ENCODE measurements at regions not wholly inside any gene's neighbourhood (a gene's known extent, or its start where the extent isn't known, plus 50 kb on each side); places are given as distances from the start of the nearest gene placed in this dataset.
"Not testable (repeated sequence)": the region's sequence is repeated elsewhere in the genome, so short reads cannot be mapped to it uniquely, and the experiment has no call there.

DNA sequence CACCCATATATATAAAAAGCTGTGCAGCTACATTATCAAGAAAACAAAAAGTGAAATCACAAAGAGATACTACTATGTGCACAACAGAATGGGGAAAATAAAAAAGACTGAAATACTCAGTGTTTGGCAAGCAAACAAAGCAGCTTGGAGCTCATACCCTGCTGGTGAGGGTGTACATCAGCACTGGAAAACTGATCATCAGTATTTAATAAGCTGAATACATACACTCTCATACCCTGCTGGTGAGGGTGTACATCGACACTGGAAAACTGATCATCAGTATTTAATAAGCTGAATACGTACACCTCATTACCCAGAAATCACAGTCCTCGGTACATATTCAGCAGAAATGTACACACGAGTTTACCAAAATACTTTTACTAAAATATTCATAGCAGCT is 220.8 kb downstream of the SPP2 start:
- DNase-seq = no peak

DNA sequence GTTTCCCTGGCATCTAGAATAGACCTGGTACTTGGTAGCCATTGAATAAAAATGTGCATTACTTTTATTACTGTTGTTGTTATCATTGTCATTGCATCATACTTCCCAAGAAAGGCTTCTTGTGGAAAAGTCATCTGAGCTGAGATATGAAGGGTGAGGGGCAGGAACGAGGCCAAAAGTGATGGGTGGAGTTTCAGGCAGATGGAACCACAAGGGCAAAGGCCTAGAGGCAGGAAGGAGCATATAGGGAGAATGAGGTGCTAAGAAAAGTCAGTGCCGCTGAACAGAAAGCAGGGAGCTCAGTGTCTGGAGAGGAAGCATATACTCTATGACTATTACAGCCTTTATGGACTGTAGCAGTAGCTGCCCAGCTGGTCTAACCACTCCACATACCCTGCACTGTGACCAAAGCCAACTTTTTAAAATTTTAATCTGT is 219.3 kb downstream of the SPP2 start:
- no peak for DNase-seq

DNA sequence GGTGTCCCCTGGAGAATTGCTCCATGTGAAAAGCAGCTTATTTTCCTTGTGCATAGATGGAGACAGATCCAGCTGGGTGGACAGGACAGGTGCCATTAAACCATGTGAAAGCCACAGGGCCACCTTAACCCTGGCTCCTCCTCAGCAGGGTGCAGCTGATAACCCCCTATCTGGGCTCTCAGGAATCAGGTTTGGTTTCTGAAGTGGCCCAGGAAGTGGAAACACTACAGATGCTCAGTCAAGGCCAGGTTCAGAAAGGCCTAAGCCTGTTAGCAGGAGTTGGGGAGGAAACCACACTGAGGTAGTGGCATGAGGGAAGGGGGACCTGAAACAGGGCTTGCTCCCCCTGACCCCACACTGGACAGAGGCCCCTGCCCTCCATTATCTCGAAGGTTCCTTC is 217.0 kb downstream of the SPP2 start:
- no peak for DNase-seq

DNA sequence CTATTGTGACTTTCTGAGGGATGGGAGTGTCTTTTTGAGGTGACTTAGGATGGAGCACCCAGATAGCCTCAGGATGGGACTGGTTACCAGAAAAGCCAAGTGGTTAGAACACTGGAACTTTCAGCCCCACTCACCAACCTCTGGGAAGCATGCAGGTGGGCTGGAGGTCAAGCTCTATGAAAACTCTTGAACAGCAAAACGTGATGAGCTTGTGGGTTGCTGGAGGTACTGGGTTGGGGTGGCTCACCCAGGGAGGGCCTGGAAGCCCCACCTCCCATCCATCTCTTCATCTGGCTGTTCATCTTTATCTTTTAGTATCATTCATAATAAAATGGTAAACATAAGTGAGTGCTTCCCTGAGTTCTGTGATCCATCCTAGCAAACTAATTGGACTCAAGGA is 216.4 kb downstream of the SPP2 start:
- no peak for DNase-seq

DNA sequence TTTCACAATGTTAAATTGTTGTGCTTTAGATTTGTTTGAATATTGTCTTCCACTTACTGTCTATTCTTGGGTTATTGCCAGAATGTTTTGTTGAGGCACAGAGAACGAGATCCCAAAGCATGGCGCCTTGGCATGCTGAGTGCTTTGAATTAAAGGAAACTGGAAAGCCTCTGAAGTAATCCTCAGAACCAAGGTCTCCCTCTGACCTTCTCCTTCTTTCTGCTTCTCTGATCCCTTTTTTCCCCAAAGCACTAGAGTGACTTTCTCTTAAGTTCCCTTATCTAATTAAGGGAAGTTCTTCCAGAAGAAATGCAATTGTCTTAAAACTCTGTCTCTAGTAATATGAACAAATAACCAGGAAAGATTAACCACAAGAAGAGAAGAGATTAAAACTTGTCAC is 214.7 kb downstream of the SPP2 start:
- DNase-seq = no peak

DNA sequence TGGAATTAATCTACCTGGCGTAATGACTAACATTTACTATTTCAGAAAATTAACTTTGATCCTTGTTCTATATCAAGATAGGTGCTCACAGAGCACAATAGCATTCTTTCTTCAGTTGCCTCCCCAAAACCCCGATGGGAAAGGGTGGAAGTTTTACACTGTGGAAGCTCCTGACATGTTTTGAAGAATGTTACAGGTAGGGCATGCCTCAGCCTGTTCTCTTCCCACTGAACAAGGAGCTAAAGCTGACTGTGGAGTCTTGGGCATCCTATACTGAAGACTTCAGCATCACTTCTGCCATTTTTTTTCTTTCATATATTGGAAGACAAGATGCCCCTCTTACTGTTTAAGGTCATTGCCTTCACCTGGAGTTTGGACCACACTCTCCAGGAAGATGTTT is 211.2 kb downstream of the SPP2 start:
- no peak for DNase-seq

DNA sequence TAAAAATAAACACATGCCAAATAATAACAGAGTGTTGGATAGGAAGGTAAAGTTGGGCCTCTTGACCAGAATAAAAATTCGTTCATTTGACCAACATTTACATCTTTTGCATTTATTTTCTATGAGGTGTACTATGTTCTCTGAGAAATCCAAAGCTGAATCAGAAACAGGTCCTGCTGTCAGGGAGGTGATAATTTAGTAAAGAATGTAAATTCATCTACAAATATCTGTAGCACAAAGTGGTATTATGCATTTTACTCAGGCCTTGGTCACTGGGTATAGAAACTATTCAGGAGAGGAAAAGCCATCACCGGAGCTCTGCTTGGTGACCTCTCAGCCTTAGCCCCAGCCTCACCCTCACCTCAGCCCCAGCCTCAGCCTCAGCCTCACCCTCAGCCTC is 208.9 kb downstream of the SPP2 start:
- no peak for DNase-seq

DNA sequence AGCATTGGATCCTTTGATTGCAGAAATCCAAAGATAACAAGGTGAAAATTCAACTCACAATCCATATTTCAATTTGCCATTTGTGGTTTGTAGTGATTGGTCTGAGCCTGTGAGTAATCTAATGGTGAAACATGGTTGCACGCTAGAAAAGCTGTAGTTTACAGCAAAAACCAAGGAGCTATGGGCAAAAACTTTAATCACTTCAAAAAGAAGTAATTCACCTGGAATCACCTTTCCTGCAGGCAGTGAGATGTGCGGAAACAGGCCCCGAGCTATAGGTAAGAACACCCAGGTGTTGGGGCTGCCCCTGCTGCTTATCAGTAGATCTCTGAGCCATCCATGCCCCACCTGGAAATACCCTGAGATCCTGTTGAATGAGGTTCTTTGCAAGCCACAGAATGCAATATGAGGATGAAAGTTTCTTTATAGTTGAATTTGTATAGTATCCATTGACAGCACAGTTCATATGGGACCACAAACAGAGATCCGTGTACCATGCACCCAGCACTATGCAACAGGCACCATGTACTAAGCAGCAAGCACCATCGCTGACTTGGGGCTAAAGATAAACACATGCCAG is 208.2 kb downstream of the SPP2 start:
- no peak for DNase-seq

DNA sequence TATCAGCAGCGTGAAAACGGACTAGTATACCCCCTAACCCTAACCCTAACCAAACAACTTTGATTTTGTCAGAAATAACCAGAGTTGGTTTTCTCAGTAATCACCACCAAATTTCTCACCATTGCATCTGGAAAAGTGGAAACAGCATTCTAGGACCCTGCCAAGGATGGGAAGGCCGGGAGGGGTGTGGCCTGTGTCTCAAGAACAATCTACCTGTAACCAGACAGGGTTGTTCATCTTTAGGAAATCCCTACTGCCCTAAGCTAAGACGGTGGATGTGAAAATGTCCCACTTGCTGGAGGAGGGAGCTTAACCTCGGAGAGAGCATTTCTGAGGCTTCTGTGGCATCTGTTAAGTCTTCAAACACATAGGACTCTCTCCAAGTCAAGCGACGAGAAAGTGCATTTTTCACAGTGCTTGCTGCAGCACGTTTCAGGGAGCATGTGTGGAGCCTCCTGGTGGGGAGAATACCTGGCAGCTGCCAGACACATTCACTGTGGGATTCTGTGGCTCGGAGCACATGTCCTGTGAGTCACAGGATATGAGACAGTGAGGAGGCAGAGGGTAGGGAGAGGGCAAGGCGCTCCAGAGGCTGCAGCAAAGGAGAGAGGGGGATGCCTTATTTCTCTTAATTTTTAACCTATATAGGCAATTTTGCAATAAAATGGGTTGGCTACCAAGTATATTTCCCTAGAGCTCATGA is 207.5 kb downstream of the SPP2 start:
- DNase-seq = peak; percentile 1

DNA sequence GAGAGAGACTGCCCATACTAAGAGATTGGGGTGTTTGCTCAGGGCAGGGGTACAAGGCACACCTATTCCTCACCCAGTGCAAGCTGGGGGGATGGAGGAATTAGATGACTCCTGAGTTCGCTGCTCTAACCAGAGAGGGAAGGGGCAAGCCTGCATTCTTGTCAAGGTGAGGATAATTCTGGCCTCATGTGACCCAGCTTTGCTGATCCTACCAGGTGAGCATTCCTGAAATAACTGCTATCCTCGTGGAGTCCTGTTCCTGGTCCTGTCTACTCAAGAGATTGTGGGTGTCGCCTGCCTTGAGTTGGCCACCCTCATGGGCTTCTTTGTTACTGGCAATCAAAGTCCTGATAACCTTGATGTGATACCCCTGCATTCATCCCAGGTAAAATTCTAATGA is 206.0 kb downstream of the SPP2 start:
- no peak for DNase-seq

DNA sequence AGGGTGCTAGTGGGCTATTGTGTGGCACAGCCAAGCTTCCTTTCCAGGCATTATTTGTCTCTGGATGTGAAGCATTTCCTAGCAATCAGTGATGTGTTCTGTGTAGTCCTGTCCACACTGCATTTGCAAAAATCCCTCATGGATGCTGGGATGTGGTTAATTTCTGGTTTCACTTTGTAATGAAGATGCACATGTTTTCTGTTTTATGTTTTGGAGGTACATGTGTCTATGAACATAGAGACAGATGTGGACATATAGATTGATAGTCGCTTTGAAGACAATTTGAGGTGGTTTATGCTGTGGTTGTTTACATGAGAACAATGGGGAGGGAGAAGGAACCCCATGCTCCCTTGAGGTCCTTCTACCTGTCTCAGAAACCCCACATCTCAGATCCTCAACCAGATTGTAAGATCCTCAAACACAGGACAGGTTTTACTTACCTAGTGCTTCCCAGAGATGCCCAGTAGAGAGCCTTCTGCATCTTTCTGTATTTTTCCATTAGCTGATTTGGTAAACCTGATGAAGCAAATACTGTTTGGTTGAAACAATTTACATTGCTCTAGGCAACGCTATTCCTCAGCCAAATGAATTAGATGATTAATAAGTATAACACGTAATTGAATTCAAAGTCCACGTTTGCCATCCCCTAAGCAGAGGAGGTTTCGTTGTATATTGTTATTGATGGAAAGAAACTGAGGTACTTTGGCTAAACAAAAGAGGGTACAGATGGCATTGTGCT is 204.4 kb downstream of the SPP2 start:
- no peak for DNase-seq

DNA sequence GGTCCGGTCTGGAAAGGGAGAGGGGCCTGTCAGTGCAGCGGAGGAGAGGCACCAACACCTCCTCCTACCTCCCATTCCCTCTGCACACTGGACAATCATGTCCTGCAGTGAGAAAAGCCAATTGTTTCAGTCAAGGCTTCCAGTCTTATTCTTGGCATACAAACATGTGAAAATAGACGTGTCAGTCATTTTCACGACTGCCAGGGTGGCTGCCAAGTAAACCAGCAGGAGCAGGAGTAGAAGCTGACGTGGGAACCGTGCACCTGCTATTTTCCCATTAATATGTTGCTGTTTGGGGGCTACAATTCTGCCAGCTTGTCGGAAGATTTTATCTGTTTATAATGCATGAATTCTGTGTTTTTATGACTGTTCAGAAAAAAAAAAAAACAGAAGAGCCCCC is 202.3 kb downstream of the SPP2 start:
- DNase-seq = peak; percentile 56

DNA sequence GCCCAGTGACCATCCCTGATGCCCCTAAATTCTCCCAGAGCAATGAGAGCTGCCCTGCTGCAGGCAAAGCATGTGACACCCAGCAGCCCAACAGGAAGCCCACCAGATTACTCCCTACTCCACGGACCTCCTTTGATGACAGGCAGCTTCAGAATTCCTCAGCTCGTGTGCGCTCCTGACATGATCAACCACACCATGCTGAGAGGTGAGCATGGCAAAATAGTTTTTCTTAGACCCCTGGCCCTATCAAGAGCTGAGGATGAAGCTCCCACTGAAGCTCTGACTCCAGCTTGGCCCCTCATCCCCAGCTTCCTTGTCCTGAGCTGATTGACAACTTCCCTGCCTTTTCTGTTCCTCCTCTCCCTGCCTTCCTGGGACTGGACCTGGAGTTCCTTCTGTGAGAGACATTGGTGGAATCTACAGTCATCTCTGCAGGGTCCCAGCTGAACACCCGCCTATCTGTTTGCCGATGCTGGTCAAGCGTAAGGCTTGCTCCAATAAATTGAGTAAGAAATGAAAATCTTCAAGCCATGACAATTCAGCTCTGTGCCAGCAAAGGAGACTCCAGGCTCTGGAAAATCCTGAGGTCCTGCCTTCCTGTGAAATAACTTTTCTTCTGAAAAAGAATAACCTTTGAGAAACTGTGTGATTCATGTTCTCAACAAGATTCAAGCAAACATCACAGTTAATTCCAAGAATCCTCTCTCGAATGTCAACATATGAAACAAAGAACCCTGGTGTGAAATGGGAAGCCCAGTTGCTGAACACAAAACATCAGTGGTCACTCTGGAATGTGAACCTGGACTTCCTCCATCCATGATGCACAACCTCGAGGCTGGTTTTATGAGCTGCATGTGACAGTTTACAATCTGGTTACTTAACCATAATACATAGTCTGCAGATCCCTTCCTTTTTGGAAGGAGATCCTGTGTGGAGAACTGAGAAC is 201.1 kb downstream of the SPP2 start:
- DNase-seq = no peak

DNA sequence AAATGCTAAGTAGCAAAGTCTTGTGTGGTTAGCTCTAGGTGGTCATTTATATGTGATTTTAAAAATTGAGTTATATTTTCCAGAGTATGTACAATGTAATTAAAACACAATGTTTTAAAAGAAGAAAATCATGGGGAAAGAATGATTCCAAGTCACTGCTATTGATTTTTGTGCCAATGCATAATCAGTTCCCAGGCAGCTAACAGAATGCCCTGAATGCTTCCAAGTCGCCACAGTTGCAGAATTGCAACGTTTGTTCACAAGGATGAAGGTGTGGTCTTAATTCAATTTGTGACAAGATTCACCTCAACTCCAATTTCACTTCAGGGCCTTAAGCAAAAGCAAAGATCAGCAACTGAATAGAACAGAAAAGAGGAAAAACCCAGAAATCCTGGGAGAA is 200.4 kb downstream of the SPP2 start:
- no peak for DNase-seq

DNA sequence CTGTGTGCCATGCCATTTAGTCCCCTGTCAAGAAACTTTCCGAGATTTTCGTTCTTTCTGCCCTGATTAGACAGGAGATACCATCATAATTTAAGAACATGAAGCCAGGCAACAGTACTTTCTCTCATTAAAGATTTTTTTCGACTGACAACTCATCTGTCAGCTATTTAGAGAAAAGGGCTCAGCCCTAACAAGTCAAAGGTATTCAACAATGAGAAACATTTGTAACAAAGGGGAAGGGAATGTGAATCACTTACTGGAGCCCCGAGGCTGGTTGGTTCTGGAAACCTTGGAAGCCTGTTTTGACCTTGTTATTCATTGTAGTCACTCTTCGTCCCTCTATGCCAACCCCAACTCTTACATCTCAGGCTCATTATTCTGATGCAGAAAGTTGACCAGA is 199.4 kb downstream of the SPP2 start:
- DNase-seq = no peak

DNA sequence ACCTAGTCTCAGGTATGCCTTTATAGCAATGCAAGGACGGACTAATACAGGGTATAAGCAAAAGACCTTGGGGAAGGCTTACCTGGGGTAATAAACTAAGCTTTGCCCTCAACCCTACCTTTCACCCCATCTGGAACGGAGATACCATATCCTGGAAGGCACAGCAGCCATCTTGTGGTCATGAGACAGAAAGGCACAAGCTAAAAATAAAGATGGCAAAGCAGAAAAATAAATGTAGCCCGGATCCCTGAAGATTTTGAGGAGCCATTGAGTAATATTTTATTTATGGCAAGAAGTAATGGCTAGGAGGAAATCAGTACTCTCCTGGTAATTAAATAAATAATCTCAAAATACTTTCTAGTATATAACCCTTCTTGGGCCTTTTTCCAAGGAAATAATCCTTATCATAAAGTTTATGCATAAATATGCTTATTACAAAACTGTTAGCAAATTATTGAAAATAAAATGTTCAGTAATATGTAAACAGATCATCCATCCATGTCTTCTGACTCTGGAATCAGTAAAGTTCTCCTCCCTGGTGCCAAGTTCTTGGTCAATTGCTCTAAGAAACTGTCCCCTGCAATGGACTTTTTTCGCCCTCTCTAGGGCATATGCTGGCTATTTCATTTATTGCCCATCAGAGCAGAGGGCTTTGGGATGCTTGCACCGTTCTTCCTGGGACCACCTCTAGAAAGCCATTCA is 198.7 kb downstream of the SPP2 start:
- no peak for DNase-seq

DNA sequence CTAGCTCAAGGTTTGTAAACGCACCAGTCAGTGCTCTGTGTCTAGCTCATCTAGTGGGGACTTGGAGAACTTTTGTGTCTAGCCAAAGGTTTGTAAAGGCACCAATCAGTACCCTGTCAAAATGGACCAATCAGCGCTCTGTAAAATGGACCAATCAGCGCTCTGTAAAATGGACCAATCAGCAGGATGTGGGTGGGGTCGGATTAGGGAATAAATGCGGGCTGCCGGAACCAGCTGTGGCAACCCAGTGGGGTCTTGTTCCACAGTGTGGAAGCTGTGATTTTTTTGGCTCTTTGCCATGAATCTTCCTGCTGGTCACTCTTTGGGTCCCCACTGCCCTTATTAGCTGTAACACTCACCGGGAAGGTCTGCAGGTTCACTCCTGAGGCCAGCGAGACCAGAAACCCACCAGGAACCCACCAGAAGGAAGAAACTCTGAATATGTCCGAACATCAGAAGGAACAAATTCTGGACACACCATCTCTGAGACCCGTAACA is 197.8 kb downstream of the SPP2 start:
- DNase-seq = not testable (repeated sequence)

DNA sequence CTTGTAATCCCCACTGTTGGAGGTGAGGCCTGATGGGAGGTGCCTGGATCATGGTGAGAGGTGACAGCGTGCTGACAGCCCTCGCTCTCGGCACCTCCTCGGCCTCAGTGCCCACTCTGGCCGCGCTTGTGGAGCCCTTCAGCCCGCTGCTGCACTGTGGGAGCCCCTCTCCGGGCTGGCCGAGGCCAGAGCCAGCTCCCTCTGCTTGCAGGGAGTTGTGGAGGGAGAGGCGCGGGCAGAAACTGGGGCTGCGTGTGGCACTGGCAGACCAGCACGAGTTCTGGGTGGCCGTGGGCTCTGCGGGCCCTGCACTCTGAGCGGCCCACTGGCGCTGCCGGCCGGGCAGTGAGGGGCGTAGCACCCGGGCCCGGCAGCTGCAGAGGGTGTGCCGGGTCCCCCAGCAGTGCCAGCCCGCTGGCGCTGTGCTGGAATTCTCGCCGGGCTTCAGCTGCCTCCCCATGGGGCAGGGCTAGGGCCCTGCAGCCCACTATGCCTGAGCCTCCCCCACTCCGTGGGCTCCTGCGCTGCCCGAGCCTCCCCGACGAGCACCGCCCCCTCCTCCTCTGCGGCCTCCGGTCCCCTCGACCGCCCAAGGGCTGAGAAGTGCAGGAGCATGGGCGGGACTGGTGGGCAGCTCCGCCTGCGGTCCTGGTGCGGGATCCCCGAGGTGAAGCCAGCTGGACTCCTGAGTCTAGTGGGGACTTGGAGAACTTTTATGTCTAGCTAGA is 197.1 kb downstream of the SPP2 start:
- DNase-seq = no peak

DNA sequence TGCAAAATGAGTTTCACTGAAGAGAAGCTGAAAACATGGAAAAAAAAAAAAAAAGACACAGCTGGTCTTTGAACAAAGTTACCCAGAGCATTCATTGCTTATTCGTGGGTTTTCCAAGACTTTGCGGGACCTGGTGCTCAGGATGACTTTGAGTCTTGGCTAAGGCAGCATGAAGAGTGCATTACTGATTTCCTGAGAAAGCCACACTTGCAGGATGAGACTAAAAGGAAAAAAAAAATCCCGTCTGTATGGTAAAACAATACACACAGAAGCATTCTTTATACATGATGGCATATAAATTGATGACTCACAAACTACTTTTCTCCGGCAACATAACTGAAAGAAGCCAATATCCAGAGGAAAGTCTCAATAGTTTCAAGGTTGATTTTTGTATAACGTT is 195.4 kb downstream of the SPP2 start:
- no peak for DNase-seq

DNA sequence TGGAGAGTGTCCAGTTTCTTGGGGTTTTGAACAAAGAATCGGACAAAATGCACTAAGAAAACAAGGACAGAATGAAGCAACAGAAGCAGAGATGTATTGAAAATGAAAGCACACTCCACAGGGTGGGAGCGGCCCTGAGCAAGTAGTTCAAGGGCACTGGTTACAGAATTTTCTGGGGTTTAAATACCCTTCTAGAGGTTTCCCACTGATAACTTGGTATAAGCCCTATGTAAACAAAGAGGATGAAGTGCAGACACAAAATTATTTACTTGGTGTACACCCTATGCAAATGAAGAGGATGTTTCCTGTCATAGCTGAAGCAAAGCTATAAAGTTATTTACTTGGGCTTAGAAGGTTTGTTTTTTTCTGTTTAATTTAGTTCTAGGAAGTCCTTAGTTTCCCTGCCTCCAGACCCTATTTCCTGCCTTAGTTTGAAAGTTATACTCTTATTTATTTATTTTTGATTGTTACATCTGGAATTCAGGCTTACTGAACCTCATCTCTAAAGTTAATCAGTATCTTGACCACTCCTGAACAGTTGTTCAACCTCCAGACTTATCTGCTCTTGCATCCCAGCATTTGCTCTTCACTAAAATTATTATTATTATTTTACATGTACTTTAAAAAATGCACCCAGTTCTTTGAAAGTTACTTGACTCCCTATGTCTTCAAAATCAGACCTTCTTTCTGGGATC is 193.5 kb downstream of the SPP2 start:
- DNase-seq = no peak

DNA sequence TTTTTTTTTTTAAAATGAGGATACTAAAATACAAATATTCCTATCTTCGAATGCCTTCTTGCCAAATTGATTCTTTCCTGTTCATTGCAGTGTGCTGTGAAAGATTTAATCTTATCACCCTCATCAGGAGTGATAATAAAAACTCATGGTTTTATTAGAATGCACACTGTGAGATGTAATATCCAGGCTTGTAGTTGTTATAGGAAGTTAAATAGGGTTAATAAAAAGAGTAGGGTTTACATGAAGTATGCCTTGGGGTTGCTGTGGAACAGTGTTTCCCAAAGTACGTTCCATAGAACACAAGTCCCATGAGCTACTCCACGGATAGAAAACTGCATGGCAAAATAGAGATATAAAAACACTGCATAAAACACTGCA is 191.9 kb downstream of the SPP2 start:
- no peak for DNase-seq
